OCI-LY7 (cell line): ENCODE measurements at regions not wholly inside any gene's neighbourhood (a gene's known extent, or its start where the extent isn't known, plus 50 kb on each side); places are given as distances from the start of the nearest gene placed in this dataset.

Experiments used
- BruUV-seq: library from RNA; stranded (reverse); fragments of 400-500 nt; replicated peaks from 2 replicates; lab custom pipeline; 2021; lab: Mats Ljungman, UMichigan
- CTCF ChIA-PET: fragments of 300-600 bp; sonication (Branson Sonifier 250); formaldehyde crosslinking; loops from one replicate; lab custom pipeline; 2022; ENCODE audit warnings: antibody characterized with exemption; ENCODE audit not compliant: unreplicated experiment; lab: Charles Lee
- POLR2A ChIA-PET: fragments of 300-600 bp; sonication (Branson Sonifier 250); formaldehyde crosslinking; loops from one replicate; lab custom pipeline; 2022; ENCODE audit warnings: antibody characterized with exemption; lab: Charles Lee
- DNase-seq: peaks from one replicate; pipeline ENCODE4 v3.0.0-alpha.2; 2015; ENCODE audit warnings: low spot score
- H2AFZ ChIP-seq: fragments of 200-600 bp; sonication (generic), shearing (Covaris generic); 2 replicates; pipeline ENCODE4 v1.6.1; 2014; ENCODE audit warnings: mild to moderate bottlenecking, antibody characterized with exemption, low read length, moderate library complexity
- H3K27ac ChIP-seq: fragments of 200-600 bp; sonication (generic); 2 replicates; pipeline ENCODE4 v1.5.1; 2014; ENCODE audit warnings: mixed run types, low read depth, mild to moderate bottlenecking, moderate library complexity, low read length, inconsistent platforms; ENCODE audit not compliant: poor library complexity, severe bottlenecking
- H3K36me3 ChIP-seq: fragments of 200-600 bp; sonication (generic); 2 replicates; pipeline ENCODE4 v1.6.1; 2014; ENCODE audit warnings: mild to moderate bottlenecking, antibody characterized with exemption, low read length, moderate library complexity, mixed read lengths; ENCODE audit not compliant: insufficient read depth
- H3K4me1 ChIP-seq: fragments of 200-600 bp; sonication (generic); 2 replicates; pipeline ENCODE4 v1.5.1; 2014; ENCODE audit warnings: mild to moderate bottlenecking, low read length; ENCODE audit not compliant: insufficient read depth, poor library complexity, severe bottlenecking
- H3K4me2 ChIP-seq: fragments of 200-600 bp; sonication (generic); 2 replicates; pipeline ENCODE4 v1.6.1; 2014; ENCODE audit warnings: mild to moderate bottlenecking, low read length
- H3K4me3 ChIP-seq: fragments of 200-600 bp; sonication (generic); 2 replicates; pipeline ENCODE4 v1.5.1; 2014; ENCODE audit warnings: mild to moderate bottlenecking, low read depth, low read length; ENCODE audit not compliant: poor library complexity, severe bottlenecking
- H3K79me2 ChIP-seq: fragments of 200-600 bp; sonication (generic); 2 replicates; pipeline ENCODE4 v1.6.1; 2016; ENCODE audit warnings: low read depth, mild to moderate bottlenecking, low read length, moderate library complexity, mixed read lengths; ENCODE audit not compliant: insufficient read depth
- H3K9me2 ChIP-seq: fragments of 200-600 bp; sonication (generic); 2 replicates; pipeline ENCODE4 v1.6.1; 2016; ENCODE audit warnings: mild to moderate bottlenecking, low read length, mixed read lengths; ENCODE audit not compliant: insufficient read depth
- H3K9me3 ChIP-seq: fragments of 200-600 bp; sonication (generic); 2 replicates; pipeline ENCODE4 v1.6.1; 2014; ENCODE audit warnings: mild to moderate bottlenecking, mixed run types, low read length, mixed read lengths
- H4K20me1 ChIP-seq: fragments of 200-600 bp; sonication (generic); 2 replicates; pipeline ENCODE4 v1.6.1; 2014; ENCODE audit warnings: mild to moderate bottlenecking, antibody characterized with exemption, low read length, moderate library complexity, mixed read lengths; ENCODE audit not compliant: insufficient read depth
- CTCF ChIP-seq: fragments of 200-600 bp; sonication (generic); conservative IDR thresholded peaks from 2 replicates; pipeline ENCODE4 v1.5.1; 2014; ENCODE audit warnings: mild to moderate bottlenecking, antibody characterized with exemption, low read length, moderate library complexity, mixed read lengths
- EZH2phosphoT487 ChIP-seq: fragments of 200-600 bp; sonication (generic); IDR thresholded peaks from 2 replicates; pipeline ENCODE4 v1.6.1; 2018; ENCODE audit warnings: low read depth, borderline replicate concordance, mild to moderate bottlenecking, mixed run types, antibody characterized with exemption, low read length, moderate library complexity, mixed read lengths
- intact Hi-C: fragments of 100-400 bp; cut with micrococcal nuclease; formaldehyde crosslinking; loops from one replicate; pipeline ENCODE4 v1.10.0; 2022; ENCODE audit not compliant: unreplicated experiment

- H2AFZ ChIP-seq: no peak overlapping the region
- H3K79me2 ChIP-seq: no peaks in the 10 kb centered on the region
- H3K36me3 ChIP-seq: no peaks in the 10 kb centered on the region
- no peaks in the 10 kb centered on the region for H3K9me3 ChIP-seq
- H3K4me2 ChIP-seq: no peak overlapping the region
- no TSS peak for BruUV-seq
- CTCF ChIA-PET: no interaction called here
- POLR2A ChIA-PET: no interaction called here
- H3K27ac ChIP-seq: no peak overlapping the region
- no peaks in the 10 kb centered on the region for H4K20me1 ChIP-seq
- peaks cover 18% of the 10 kb centered on the region for H3K4me1 ChIP-seq
- no peak for TF ChIP-seq EZH2phosphoT487
- no peak for TF ChIP-seq CTCF
- H3K4me3 ChIP-seq: no peak overlapping the region
- no peaks in the 10 kb centered on the region for H3K9me2 ChIP-seq
- intact Hi-C loops: no loop called here
- no peak for DNase-seq
Observed at GRCh38 chr14:34171431-34172172, 220.7 kb upstream of the EGLN3 start.

- Histone ChIP-seq H4K20me1 (no peaks in the 10 kb centered on the region), H3K9me3 (no peaks in the 10 kb centered on the region), H3K9me2 (no peaks in the 10 kb centered on the region), H3K4me3 (no peak overlapping the region), H2AFZ (no peak overlapping the region), H3K4me1 (peaks cover 11% of the 10 kb centered on the region), H3K27ac (no peak overlapping the region), H3K36me3 (no peaks in the 10 kb centered on the region), H3K4me2 (no peak overlapping the region), H3K79me2 (no peaks in the 10 kb centered on the region)
- intact Hi-C loops: no loop called here
- TF ChIP-seq EZH2phosphoT487: no peak
- TF ChIP-seq CTCF: no peak
- no TSS peak for BruUV-seq
- DNase-seq: no peak
- POLR2A ChIA-PET: interaction anchor here (0.6 kb wide), 1 partner anchor 70 kb away, joined by 3 read pairs; no protein-coding TSS in a partner anchor
- CTCF ChIA-PET: no interaction called here
Observed at GRCh38 chr14:34170882-34171281, 220.0 kb upstream of the EGLN3 start.

GRCh38 chr14:34169561-34169960, 218.7 kb upstream of the EGLN3 start:
- ChIA-PET POLR2A (no interaction called here), CTCF (no interaction called here)

More at GRCh38 chr14:34169561-34169960, 218.7 kb upstream of the EGLN3 start:
- no peaks in the 10 kb centered on the region for H3K36me3 ChIP-seq
- no TSS peak for BruUV-seq
- DNase-seq: no peak
- no peak overlapping the region for H3K4me2 ChIP-seq
- no peak overlapping the region for H3K4me3 ChIP-seq
- no peaks in the 10 kb centered on the region for H3K9me2 ChIP-seq
- no peaks in the 10 kb centered on the region for H4K20me1 ChIP-seq
- H2AFZ ChIP-seq: no peak overlapping the region
- no peaks in the 10 kb centered on the region for H3K9me3 ChIP-seq
- TF ChIP-seq CTCF (no peak), EZH2phosphoT487 (no peak)
- H3K4me1 ChIP-seq: no peaks in the 10 kb centered on the region
- H3K27ac ChIP-seq: no peak overlapping the region
- H3K79me2 ChIP-seq: no peaks in the 10 kb centered on the region
- intact Hi-C loops: no loop called here
